CD4-positive, alpha-beta T cell treated with Interleukin-10 for 1 hour (primary cell): ENCODE measurements at regions not wholly inside any gene's neighbourhood (a gene's known extent, or its start where the extent isn't known, plus 50 kb on each side); places are given as distances from the start of the nearest gene placed in this dataset.
"Not testable (repeated sequence)": the region's sequence is repeated elsewhere in the genome, so short reads cannot be mapped to it uniquely, and the experiment has no call there.

ENCODE experiments used
- DNase-seq: peaks from one replicate; pipeline ENCODE4 v3.0.0-alpha.2; 2020

GRCh38 chr20:12924126-12924525, 84.6 kb upstream of the SPTLC3 start:
- no peak for DNase-seq

GRCh38 chr20:12925210-12925755, 83.5 kb upstream of the SPTLC3 start:
- DNase-seq = peak; percentile 6

- DNase-seq = no peak
These were observed 82.6 kb upstream of the SPTLC3 start for GRCh38 chr20:12925863-12926793.

- DNase-seq = no peak
These were observed 81.3 kb upstream of the SPTLC3 start for GRCh38 chr20:12927489-12927888.

- no peak for DNase-seq
These were observed 80.4 kb upstream of the SPTLC3 start for GRCh38 chr20:12928358-12928754.

GRCh38 chr20:12928755-12929401, 79.9 kb upstream of the SPTLC3 start:
- DNase-seq = no peak

GRCh38 chr20:12936020-12936419, 72.8 kb upstream of the SPTLC3 start:
- DNase-seq = no peak

- no peak for DNase-seq
These were observed 72.2 kb upstream of the SPTLC3 start for GRCh38 chr20:12936524-12936923.

GRCh38 chr20:12941025-12941424, 67.7 kb upstream of the SPTLC3 start:
- DNase-seq = no peak

- no peak for DNase-seq
These were observed 66.6 kb upstream of the SPTLC3 start for GRCh38 chr20:12942123-12942522.

- DNase-seq = no peak
These were observed 62.0 kb upstream of the SPTLC3 start for GRCh38 chr20:12946789-12947188.

- DNase-seq = no peak
These were observed 61.1 kb upstream of the SPTLC3 start for GRCh38 chr20:12947691-12948090.

GRCh38 chr20:12949429-12949980, 59.3 kb upstream of the SPTLC3 start:
- DNase-seq = no peak

- not testable (repeated sequence) for DNase-seq
These were observed 54.5 kb upstream of the SPTLC3 start for GRCh38 chr20:12954254-12954653.

GRCh38 chr20:12955611-12956010, 53.2 kb upstream of the SPTLC3 start:
- DNase-seq = no peak

- DNase-seq = no peak
These were observed 52.5 kb upstream of the SPTLC3 start for GRCh38 chr20:12956303-12956702.

GRCh38 chr20:12957968-12958367, 50.8 kb upstream of the SPTLC3 start:
- no peak for DNase-seq
